Limb (tissue), 2 donors: ENCODE measurements at regions not wholly inside any gene's neighbourhood (a gene's known extent, or its start where the extent isn't known, plus 50 kb on each side); places are given as distances from the start of the nearest gene placed in this dataset.
"Not testable (repeated sequence)": the region's sequence is repeated elsewhere in the genome, so short reads cannot be mapped to it uniquely, and the experiment has no call there.

Source experiments
- DNase-seq, 2 donors: peaks; one replicate each; pipeline ENCODE4 v3.0.0-alpha.2; 2016; ENCODE audit errors: extremely low spot score in 2 of 2

GRCh38 chr7:86592185-86592584 is 51.5 kb upstream of the GRM3 start:
- no peak for DNase-seq

DNA sequence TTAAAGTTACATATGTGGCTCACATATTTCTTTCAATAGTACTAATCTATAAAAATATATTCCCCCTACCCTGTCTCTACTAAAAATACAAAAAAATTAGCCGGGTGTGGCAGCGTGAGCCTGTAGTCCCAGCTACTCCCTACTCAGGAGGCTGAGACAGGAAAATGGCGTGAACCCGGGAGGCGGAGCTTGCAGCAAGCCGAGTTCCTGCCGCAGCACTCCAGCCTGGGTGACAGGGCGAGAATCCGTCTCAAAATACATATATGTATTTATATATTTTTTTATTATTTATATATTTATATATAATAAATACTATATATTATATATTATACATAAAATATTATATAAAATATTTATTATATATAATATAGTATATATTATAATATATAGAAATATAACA is 69.7 kb upstream of the GRM3 start:
- no peak for DNase-seq

GRCh38 chr7:86558680-86559501 is 84.8 kb upstream of the GRM3 start:
- no peak for DNase-seq

GRCh38 chr7:86534641-86535040 is 109.1 kb upstream of the GRM3 start:
- DNase-seq = no peak

DNA sequence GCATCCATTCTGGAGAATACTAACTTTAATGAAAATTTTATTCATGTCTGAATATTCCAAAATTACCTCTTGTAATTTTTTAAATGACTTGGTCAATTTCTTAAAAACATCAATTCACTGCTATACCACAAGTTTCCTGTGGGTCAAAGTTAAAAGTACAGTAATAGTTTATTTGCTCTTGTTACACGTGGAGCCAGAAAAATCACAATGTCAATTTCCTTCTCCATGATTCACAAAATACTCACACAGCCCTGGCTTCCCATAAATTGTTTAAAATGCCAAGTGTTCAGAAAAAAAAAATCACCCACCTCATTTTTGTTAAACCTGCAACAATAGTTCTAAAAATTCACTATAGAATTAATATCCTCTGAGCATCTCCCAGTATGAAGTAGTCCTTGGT is 139.5 kb upstream of the GRM3 start:
- DNase-seq = no peak

DNA sequence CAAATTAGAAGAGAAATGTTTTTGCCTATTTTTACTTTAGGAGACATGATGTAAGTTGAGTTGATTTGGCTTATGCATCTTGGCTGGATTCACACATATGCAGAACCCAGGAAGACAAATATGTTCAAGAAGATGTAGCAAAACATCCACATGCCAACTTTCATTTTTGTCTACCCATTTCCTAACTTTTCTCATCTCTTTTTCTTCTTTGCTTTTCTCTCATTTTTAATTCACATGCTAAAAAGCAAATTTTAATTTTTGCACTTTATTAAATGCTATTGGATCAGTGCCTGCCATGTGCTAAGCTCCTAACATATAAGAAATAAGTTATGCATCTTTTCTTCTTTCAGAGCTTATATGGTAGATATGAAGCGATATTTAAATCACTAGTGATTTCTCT is 143.7 kb upstream of the GRM3 start:
- DNase-seq = no peak

- DNase-seq = no peak
These were observed 157.9 kb upstream of the GRM3 start for GRCh38 chr7:86485827-86486226.

GRCh38 chr7:86479144-86479543 is 164.6 kb upstream of the GRM3 start:
- DNase-seq = no peak

DNA sequence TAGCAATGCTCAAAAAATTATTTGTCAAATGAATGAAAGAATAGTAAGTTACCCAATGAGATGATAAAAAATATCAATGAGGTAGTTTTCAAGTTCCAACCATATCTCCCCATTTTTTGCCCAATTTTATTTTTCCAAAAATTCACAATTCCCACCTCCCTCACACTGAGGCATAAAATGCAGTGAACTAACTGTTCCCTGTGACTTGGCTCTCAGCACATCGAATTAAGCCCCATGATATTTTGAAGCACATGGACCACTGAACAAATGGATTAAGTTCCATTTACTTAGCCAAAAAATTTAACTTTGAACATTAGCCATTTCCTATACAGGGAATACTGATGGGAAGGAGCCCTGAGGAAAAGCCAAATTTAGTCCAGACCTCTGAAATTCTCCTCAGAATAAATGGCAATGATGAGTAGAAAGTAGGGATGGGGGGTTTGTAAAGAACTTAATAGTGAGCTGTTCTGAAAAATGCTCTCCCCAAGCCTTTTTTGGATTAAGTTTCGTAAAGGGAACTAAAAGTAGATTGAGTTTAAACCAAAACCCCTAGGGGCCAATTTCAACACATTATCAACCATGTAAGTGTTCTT is 166.3 kb upstream of the GRM3 start:
- peak in 1 of 2 donors; percentile 43 for DNase-seq

GRCh38 chr7:86470763-86471162 is 172.9 kb upstream of the GRM3 start:
- no peak for DNase-seq

- DNase-seq = peak; percentile 62 to 72
These were observed 173.9 kb upstream of the GRM3 start for GRCh38 chr7:86469680-86470295.

GRCh38 chr7:86454753-86455152 is 189.0 kb upstream of the GRM3 start:
- no peak for DNase-seq

DNA sequence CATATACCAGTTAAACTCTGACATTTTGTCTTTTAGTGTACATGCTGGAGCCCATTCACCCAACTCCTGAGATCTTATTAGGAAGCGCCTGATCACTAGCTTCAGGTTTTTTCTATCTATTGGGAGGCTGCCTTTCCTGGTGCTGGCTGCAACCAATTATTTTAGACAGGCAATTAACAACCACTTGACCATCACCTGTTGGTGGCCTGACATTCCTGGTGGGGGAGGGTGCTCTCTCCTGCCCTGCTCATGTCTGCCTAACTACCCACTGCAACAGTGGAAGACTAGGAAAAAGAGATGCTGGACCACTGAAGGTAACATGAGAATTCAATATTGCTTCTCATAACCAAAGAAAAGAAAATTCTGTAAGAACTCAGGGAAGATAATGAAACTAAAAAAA is 190.3 kb upstream of the GRM3 start:
- DNase-seq = no peak

- no peak for DNase-seq
These were observed 194.9 kb upstream of the GRM3 start for GRCh38 chr7:86448856-86449255.

GRCh38 chr7:86445285-86445684 is 198.4 kb upstream of the GRM3 start:
- DNase-seq = no peak

GRCh38 chr7:86444245-86444644 is 199.5 kb upstream of the GRM3 start:
- DNase-seq = no peak

DNA sequence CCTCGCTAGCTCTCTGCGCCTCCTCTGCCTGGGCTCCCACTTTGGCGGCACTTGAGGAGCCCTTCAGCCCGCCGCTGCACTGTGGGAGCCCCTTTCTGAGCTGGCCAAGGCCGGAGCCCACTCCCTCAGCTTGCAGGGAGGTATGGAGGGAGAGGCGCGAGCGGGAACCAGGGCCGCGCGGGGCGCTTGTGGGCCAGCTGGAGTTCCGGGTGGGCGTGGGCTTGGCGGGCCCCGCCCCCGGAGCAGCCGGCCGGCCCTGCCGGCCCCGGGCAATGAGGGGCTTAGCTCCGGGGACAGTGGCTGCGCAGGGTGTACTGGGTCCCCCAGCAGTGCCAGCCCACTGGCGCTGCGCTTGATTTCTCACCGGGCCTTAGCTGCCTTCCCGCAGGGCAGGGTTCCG is 203.3 kb upstream of the GRM3 start:
- DNase-seq = not testable (repeated sequence)

GRCh38 chr7:86437951-86438450 is 205.7 kb upstream of the GRM3 start:
- no peak for DNase-seq

DNA sequence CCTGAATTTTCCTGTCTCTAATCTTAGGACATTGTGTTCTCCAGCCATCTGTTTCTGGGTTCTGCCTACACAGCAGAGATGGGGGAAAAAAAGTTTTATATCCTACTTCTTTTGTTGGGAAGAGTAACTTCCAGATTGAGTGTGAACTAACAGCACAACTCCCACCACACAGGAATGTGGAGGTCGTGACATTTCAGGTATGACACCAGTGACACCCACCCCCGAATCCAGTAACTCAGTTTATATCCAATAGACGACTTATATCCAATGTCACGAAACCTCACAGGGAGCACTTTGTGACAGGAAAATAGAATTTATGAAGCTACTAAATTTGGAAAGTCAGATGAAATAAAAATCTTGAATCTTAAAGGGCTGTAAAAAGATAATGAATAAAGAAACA is 211.9 kb upstream of the GRM3 start:
- DNase-seq = no peak

GRCh38 chr7:86411814-86412213 is 231.9 kb upstream of the GRM3 start:
- DNase-seq = no peak

GRCh38 chr7:86407291-86407690 is 236.4 kb upstream of the GRM3 start:
- no peak for DNase-seq

GRCh38 chr7:86391813-86392212 is 251.9 kb upstream of the GRM3 start:
- DNase-seq = no peak

DNA sequence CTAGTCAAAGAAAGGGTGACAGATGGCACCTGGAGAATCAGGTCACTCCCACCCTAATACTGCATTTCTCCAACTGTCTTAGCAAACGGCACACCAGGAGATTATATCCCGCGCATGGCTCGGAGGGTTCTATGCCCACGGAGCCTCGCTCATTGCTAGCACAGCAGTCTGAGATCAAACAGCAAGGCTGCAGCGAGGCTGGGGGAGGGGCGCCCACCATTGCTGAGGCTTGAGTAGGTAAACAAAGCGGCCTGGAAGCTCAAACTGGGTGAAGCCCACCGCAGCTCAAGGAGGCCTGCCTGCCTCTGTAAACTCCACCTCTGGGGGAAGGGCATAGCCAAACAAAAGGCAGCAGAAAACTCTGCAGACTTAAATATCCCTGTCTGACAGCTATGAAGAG is 268.1 kb upstream of the GRM3 start:
- DNase-seq = not testable (repeated sequence)
